ENCODE measurements at regions not wholly inside any gene's neighbourhood (a gene's known extent, or its start where the extent isn't known, plus 50 kb on each side); places are given as distances from the start of the nearest gene placed in this dataset.

- Histone ChIP-seq H3K4me1 (ENCODE audit: insufficient read depth, low read length) (no peaks in the 10 kb centered on the region), H3K9me3 (ENCODE audit: low read length) (no peaks in the 10 kb centered on the region), H3K9ac (ENCODE audit: low read length) (no peak overlapping the region), H3K27me3 (ENCODE audit: low read length) (no peaks in the 10 kb centered on the region), H3K4me2 (ENCODE audit: low read length) (no peak overlapping the region), H3K4me3 (ENCODE audit: low read length) (no peak overlapping the region), H3K9me2 (replicated peaks; ENCODE audit: low read length) (no peaks in the 10 kb centered on the region), H3F3A (ENCODE audit: low read length, unreplicated experiment) (no peaks in the 10 kb centered on the region), H2AFZ (ENCODE audit: low read length) (no peak overlapping the region), H3K27ac (ENCODE audit: low read length) (no peak overlapping the region), H3K79me2 (ENCODE audit: low read length) (no peaks in the 10 kb centered on the region), H4K20me1 (ENCODE audit: low read length) (no peaks in the 10 kb centered on the region), H3K36me3 (ENCODE audit: low read depth, low read length) (no peaks in the 10 kb centered on the region)
- DNase-seq (no peak), ATAC-seq (no peak)
- ChIA-PET CTCF (no interaction called here), POLR2A (ENCODE audit: unreplicated experiment) (no interaction called here)
- BruUV-seq (replicated peaks), result no TSS peak
- TF ChIP-seq CTCF (conservative IDR thresholded peaks at IDR 0.05; ENCODE audit: low read depth, low read length), result no peak
- TF ChIP-seq EZH2phosphoT487 (IDR thresholded peaks at IDR 0.05; ENCODE audit: borderline replicate concordance, low read length), result no peak
- no peak for TF ChIP-seq EZH2 (IDR thresholded peaks at IDR 0.05; ENCODE audit: low read length, unreplicated experiment)
- intact Hi-C loops (cut with micrococcal nuclease), result no loop called here
Observed at GRCh38 chr7:113998934-113999333, 80.1 kb upstream of the PPP1R3A start.

DNA sequence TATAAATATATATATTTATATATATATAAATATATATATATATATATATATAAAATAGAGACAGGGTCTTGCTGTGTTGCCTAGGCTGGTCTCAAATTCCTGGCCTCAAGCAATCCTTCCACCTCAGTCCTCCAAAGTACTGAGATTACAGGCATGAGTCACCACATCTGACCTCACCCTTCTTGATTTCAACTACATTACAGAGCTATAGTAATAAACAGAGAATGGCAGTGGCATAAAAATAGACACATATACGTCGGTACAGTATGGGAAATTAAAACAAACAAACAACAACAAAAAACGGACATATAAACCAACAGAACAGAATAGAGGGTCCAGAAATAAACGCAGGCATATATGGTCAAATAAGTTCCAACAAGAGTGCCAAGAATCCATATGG lies 77.6 kb upstream of the PPP1R3A start:
- CTCF ChIA-PET, result no interaction called here
- BruUV-seq (replicated peaks), result no TSS peak

DNA sequence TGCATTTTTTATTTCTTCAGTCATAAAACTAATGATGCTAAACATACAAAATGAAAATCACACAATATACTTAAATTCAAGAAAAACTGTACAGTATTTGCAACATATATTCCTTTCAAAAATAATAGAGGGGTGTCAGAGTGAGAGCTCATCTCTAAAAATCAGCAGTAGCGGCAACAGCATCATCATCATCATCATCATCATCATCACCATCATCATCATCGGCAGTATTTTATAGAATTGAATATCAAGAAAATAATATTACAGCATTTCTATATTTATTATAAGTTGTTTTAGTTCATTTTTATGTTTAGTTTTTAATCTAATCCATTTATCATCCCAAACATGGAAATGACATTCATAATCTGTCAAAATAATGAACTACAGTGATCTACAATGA lies 67.4 kb upstream of the PPP1R3A start:
- H3K4me1 ChIP-seq (ENCODE audit: insufficient read depth, low read length), result no peaks in the 10 kb centered on the region

More for the DNA sequence above, 77.6 kb upstream of the PPP1R3A start:
- Histone ChIP-seq H3K4me3 (ENCODE audit: low read length) (no peak overlapping the region), H3K9me2 (replicated peaks; ENCODE audit: low read length) (no peaks in the 10 kb centered on the region), H3K36me3 (ENCODE audit: low read depth, low read length) (no peaks in the 10 kb centered on the region), H3F3A (ENCODE audit: low read length, unreplicated experiment) (no peaks in the 10 kb centered on the region), H2AFZ (ENCODE audit: low read length) (no peak overlapping the region), H3K4me1 (ENCODE audit: insufficient read depth, low read length) (no peaks in the 10 kb centered on the region), H3K27me3 (ENCODE audit: low read length) (no peaks in the 10 kb centered on the region), H3K4me2 (ENCODE audit: low read length) (no peak overlapping the region), H3K27ac (ENCODE audit: low read length) (no peak overlapping the region), H3K79me2 (ENCODE audit: low read length) (no peaks in the 10 kb centered on the region), H3K9me3 (ENCODE audit: low read length) (no peaks in the 10 kb centered on the region), H4K20me1 (ENCODE audit: low read length) (no peaks in the 10 kb centered on the region), H3K9ac (ENCODE audit: low read length) (no peak overlapping the region)
- no peak for TF ChIP-seq EZH2phosphoT487 (IDR thresholded peaks at IDR 0.05; ENCODE audit: borderline replicate concordance, low read length)
- TF ChIP-seq CTCF (conservative IDR thresholded peaks at IDR 0.05; ENCODE audit: low read depth, low read length), result no peak
- TF ChIP-seq EZH2 (IDR thresholded peaks at IDR 0.05; ENCODE audit: low read length, unreplicated experiment), result no peak
- DNase-seq (no peak), ATAC-seq (no peak)
- intact Hi-C loops (cut with micrococcal nuclease), result no loop called here
- POLR2A ChIA-PET (ENCODE audit: unreplicated experiment), result no interaction called here

More for the DNA sequence above, 67.4 kb upstream of the PPP1R3A start:
- no TSS peak for BruUV-seq (replicated peaks)
- H4K20me1 ChIP-seq (ENCODE audit: low read length), result no peaks in the 10 kb centered on the region
- no peaks in the 10 kb centered on the region for H3F3A ChIP-seq (ENCODE audit: low read length, unreplicated experiment)
- no peaks in the 10 kb centered on the region for H3K27me3 ChIP-seq (ENCODE audit: low read length)
- ATAC-seq, result no peak
- intact Hi-C loops (cut with micrococcal nuclease), result no loop called here
- H3K9ac ChIP-seq (ENCODE audit: low read length), result no peak overlapping the region
- TF ChIP-seq EZH2 (IDR thresholded peaks at IDR 0.05; ENCODE audit: low read length, unreplicated experiment), result no peak
- TF ChIP-seq CTCF (conservative IDR thresholded peaks at IDR 0.05; ENCODE audit: low read depth, low read length), result no peak
- no peak for TF ChIP-seq EZH2phosphoT487 (IDR thresholded peaks at IDR 0.05; ENCODE audit: borderline replicate concordance, low read length)
- CTCF ChIA-PET, result no interaction called here
- POLR2A ChIA-PET (ENCODE audit: unreplicated experiment), result no interaction called here
- no peak overlapping the region for H3K4me3 ChIP-seq (ENCODE audit: low read length)
- no peak for DNase-seq
- H3K79me2 ChIP-seq (ENCODE audit: low read length), result no peaks in the 10 kb centered on the region
- H3K9me2 ChIP-seq (replicated peaks; ENCODE audit: low read length), result no peaks in the 10 kb centered on the region
- no peak overlapping the region for H3K4me2 ChIP-seq (ENCODE audit: low read length)
- no peaks in the 10 kb centered on the region for H3K36me3 ChIP-seq (ENCODE audit: low read depth, low read length)
- H3K9me3 ChIP-seq (ENCODE audit: low read length), result no peaks in the 10 kb centered on the region
- no peak overlapping the region for H2AFZ ChIP-seq (ENCODE audit: low read length)
- H3K27ac ChIP-seq (ENCODE audit: low read length), result no peak overlapping the region
